ENCODE measurements at regions not wholly inside any gene's neighbourhood (a gene's known extent, or its start where the extent isn't known, plus 50 kb on each side); places are given as distances from the start of the nearest gene placed in this dataset.

DNA sequence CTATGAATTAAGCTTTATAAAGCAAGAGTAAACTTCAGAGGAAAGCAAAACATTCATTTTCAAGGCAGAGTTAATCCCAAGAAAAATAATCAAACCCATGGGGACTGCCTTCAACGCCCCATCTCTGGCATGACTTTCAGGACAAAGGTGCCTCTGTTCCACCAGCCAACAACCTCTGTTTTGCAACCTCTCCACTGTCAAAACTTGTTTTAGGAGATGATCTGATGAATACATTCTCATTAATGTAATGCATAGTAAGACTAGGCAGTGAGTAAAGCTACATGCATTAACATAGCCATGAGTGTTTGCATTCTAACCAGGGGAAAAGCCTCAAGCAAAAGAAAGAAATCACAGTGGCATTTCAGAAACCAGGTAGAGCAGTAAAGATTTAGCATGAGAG, 357.0 kb downstream of the FBXO15 start:
- Mint-ChIP-seq H3K36me3 (ENCODE audit: low read depth) (no peaks in the 10 kb centered on the region), H3K4me3 (no peak overlapping the region), H3K9me3 (no peaks in the 10 kb centered on the region), H3K27ac (no peak overlapping the region), H3K27me3 (ENCODE audit: low read depth) (no peaks in the 10 kb centered on the region), H3K4me1 (ENCODE audit: low read depth) (no peaks in the 10 kb centered on the region)

DNA sequence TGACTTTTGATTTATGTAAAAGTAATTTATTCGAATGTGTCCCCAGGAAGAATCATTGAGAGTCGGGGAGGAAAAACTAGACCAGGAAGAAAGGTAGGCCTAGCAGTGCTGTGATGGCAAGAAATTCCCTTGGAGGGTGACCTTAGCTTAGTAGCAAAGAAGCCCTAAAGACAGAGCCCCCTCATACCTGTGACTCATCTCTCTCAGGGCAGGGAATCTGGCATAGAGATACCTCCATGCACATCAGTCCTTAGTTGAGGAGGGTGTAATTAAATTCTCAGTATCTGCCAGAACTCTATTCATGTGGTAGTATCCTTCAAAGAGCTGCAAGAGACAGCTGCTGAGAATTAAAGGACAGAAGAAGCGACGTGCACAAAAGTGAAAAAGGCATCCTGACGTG, 360.3 kb downstream of the FBXO15 start:
- Mint-ChIP-seq H3K36me3 (ENCODE audit: low read depth) (no peaks in the 10 kb centered on the region), H3K27me3 (ENCODE audit: low read depth) (no peaks in the 10 kb centered on the region), H3K9me3 (no peaks in the 10 kb centered on the region), H3K4me3 (no peak overlapping the region), H3K27ac (no peak overlapping the region), H3K4me1 (ENCODE audit: low read depth) (no peaks in the 10 kb centered on the region)

DNA sequence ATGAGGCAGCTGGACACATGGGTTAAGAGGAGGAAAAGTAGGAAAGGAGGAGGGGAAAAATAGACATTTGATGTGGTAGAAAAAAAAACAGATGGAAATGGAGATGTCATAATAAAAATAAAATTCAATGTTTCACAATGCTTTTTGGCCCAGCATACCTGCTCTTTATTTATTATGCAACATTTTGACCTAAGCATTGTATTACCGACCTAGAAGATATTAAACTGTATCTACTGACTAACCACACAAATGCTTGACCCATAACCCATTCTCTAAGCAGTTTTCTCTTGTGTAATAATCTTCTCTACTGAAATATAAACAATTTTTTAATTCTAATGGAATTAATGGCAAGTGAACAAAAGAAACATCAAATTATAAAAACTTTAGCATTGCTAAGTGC, 362.3 kb downstream of the FBXO15 start:
- no peak overlapping the region for H3K27ac Mint-ChIP-seq
- no peaks in the 10 kb centered on the region for H3K27me3 Mint-ChIP-seq (ENCODE audit: low read depth)
- H3K4me1 Mint-ChIP-seq (ENCODE audit: low read depth) = no peaks in the 10 kb centered on the region
- no peak overlapping the region for H3K4me3 Mint-ChIP-seq
- no peaks in the 10 kb centered on the region for H3K36me3 Mint-ChIP-seq (ENCODE audit: low read depth)
- H3K9me3 Mint-ChIP-seq = no peaks in the 10 kb centered on the region

DNA sequence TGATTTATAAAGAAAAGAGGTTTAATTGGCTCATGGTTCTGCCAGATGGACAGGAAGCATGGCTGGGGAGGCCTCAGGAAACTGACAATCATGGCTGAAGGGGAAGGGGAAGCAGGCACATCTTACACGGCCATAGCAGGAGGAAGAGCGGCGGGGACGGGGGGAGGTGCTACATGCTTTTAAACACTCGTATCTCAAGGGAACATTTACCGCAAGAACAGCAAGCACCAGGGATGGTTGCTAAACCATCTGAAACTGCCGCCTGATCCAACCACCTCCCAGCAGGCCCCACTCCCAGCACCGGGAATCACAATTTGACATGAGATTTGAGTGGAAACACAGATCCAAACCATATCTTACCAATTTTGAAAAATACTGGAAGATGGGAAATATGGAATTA, 362.8 kb downstream of the FBXO15 start:
- no peaks in the 10 kb centered on the region for H3K27me3 Mint-ChIP-seq (ENCODE audit: low read depth)
- H3K9me3 Mint-ChIP-seq = no peaks in the 10 kb centered on the region
- H3K4me1 Mint-ChIP-seq (ENCODE audit: low read depth) = no peaks in the 10 kb centered on the region
- H3K36me3 Mint-ChIP-seq (ENCODE audit: low read depth) = no peaks in the 10 kb centered on the region
- no peak overlapping the region for H3K4me3 Mint-ChIP-seq
- no peak overlapping the region for H3K27ac Mint-ChIP-seq

DNA sequence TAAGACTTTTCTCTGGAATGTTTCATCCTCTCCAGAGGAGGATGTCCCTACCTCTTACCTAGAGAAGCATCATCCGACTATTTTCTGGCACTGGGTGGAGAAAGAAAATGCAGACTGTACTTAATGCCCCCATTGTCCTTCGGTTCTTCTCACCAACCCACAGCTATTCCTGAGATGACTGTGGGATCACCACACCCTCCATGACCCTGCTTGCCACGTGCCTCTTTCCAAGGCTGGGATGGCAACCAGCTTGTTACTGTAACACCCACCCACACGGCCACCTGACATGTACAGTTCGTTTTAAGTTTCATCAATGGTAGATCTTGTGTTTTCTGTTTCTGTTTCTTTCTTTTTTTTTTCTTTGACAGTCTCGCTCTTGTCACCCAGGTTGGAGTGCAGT, 365.2 kb downstream of the FBXO15 start:
- no peaks in the 10 kb centered on the region for H3K9me3 Mint-ChIP-seq
- no peak overlapping the region for H3K27ac Mint-ChIP-seq
- H3K4me1 Mint-ChIP-seq (ENCODE audit: low read depth) = no peaks in the 10 kb centered on the region
- H3K36me3 Mint-ChIP-seq (ENCODE audit: low read depth) = no peaks in the 10 kb centered on the region
- no peak overlapping the region for H3K4me3 Mint-ChIP-seq
- H3K27me3 Mint-ChIP-seq (ENCODE audit: low read depth) = no peaks in the 10 kb centered on the region

DNA sequence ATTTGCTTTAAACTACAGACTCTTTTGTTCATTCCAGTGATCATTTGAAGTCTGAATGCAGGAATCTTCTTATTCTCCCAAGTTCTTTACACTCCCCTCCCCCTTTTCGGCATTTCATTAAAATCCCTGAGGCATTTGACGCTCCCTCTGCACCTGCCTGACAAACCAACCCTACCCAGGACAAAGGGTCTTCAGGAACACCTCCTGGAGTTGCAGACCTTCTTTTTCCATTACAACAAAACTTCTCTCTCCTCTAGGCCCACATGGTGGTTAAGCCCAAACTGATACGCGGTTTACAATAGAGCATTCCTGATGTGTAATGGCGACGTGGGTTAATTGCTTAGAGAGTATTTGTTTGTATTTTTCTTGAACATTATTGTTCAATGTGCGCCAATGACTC, 367.4 kb downstream of the FBXO15 start:
- no peak overlapping the region for H3K4me3 Mint-ChIP-seq
- no peaks in the 10 kb centered on the region for H3K27me3 Mint-ChIP-seq (ENCODE audit: low read depth)

DNA sequence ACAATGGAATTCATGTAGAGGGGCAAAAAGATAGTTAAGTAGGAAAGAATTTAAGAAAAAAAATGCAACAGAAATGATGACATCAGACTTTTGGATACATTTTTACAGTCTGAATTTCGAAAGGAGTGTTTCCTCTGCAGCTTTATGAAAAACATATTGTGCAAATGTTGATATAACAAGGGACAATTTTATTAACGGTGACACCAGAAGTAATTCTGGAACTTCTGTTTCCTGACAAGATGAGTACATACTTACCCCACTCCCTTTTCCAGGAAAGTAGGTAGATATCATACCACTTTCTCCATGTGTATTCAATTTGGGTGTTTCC, 369.6 kb downstream of the FBXO15 start:
- no peak overlapping the region for H3K27ac Mint-ChIP-seq
- H3K4me1 Mint-ChIP-seq (ENCODE audit: low read depth) = no peaks in the 10 kb centered on the region
- no peaks in the 10 kb centered on the region for H3K27me3 Mint-ChIP-seq (ENCODE audit: low read depth)
- no peak overlapping the region for H3K4me3 Mint-ChIP-seq
- H3K36me3 Mint-ChIP-seq (ENCODE audit: low read depth) = no peaks in the 10 kb centered on the region
- H3K9me3 Mint-ChIP-seq = no peaks in the 10 kb centered on the region

More for the DNA sequence above, 367.4 kb downstream of the FBXO15 start:
- Mint-ChIP-seq H3K4me1 (ENCODE audit: low read depth) (no peaks in the 10 kb centered on the region), H3K36me3 (ENCODE audit: low read depth) (no peaks in the 10 kb centered on the region), H3K9me3 (no peaks in the 10 kb centered on the region), H3K27ac (no peak overlapping the region)

DNA sequence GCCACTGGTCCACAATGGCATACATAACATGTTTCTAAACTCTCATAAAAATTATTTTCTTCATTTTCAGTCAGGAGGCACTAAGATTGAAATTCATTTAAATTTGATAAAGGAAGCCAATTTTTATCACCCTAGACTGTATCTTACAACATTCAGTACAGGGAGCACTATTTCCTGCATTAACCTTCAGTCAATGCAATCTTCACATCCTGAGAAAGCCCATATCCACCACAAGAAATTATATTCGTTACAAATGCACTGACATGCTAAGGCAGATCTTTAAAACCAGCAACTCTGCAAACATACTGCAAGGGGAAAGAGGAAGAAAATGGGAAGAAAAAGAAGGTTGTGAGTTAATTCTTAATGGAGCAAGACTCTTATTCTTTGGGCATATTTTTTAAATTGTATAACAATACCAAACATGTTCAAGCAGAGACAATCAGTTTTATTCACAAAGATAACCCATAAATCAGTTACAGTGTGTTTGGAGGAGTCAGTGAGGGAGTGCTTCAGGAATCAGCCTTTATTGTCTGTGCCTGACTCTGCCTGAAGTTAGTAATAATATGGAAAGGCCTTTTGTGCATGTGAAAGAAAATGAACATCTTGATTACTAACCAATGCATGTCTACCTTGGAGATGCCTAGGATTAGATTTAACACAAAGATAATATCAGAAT, 370.1 kb downstream of the FBXO15 start:
- Mint-ChIP-seq H3K27ac (no peak overlapping the region), H3K4me1 (ENCODE audit: low read depth) (no peaks in the 10 kb centered on the region), H3K4me3 (no peak overlapping the region), H3K9me3 (no peaks in the 10 kb centered on the region), H3K27me3 (ENCODE audit: low read depth) (no peaks in the 10 kb centered on the region), H3K36me3 (ENCODE audit: low read depth) (no peaks in the 10 kb centered on the region)

DNA sequence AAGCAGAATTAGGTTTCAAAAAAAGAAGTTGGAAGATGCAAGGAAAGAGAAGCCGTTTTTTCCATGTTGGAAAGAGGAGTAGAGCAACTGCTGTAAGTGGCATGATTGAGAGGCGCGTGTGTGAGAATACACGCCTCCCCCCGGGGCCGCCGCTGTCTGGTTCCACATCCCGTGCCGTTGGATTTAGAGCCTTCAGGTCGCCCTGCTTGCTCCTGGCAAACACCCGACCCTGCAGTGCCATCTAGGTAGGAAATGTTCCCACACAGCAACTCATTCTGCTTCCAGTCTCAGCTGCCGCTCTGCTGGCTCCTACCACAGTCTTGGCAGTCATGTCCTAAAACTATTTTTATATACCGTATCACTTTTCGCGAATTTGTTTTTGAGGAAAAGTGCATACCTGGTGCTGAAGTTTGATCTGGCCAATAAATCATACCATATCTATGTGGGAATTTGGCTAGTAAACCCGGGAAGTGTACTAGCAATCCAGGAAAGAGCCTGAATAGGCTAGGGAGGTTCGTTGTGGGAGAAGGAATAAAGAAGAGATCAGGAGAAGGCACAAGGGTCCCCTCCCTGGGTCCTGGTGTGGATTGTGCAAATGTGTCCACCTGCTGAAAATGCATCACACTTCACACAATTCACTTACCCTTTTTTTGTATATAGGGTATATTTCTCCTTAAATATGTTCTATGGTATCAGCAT, 372.7 kb downstream of the FBXO15 start:
- Mint-ChIP-seq H3K4me3 (no peak overlapping the region), H3K9me3 (no peaks in the 10 kb centered on the region), H3K27ac (no peak overlapping the region), H3K4me1 (ENCODE audit: low read depth) (no peaks in the 10 kb centered on the region), H3K27me3 (ENCODE audit: low read depth) (no peaks in the 10 kb centered on the region), H3K36me3 (ENCODE audit: low read depth) (no peaks in the 10 kb centered on the region)

DNA sequence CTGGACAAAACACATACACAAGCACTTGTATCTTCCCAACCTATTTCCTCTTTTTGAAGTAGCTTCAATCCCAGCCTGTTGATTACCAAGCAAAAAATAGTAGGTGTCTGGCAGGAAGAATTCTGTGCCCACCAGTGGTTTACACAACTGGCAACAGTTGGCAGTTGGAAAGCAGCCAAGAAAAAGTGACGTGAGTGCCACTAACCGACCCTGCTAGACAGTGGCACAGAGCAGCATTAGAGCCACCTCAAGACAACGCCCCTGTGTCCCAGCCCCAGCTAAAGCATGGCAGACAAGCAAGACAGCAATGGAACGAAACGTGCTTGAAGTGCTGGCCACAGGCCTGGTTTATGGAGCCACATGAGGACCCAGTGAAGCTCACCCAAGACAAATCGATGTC, 379.6 kb downstream of the FBXO15 start:
- H3K4me3 Mint-ChIP-seq = no peak overlapping the region
- no peaks in the 10 kb centered on the region for H3K36me3 Mint-ChIP-seq (ENCODE audit: low read depth)
- peaks cover 3% of the 10 kb centered on the region for H3K27me3 Mint-ChIP-seq (ENCODE audit: low read depth)
- H3K9me3 Mint-ChIP-seq = no peaks in the 10 kb centered on the region
- H3K4me1 Mint-ChIP-seq (ENCODE audit: low read depth) = peaks cover 3% of the 10 kb centered on the region
- H3K27ac Mint-ChIP-seq = no peak overlapping the region

DNA sequence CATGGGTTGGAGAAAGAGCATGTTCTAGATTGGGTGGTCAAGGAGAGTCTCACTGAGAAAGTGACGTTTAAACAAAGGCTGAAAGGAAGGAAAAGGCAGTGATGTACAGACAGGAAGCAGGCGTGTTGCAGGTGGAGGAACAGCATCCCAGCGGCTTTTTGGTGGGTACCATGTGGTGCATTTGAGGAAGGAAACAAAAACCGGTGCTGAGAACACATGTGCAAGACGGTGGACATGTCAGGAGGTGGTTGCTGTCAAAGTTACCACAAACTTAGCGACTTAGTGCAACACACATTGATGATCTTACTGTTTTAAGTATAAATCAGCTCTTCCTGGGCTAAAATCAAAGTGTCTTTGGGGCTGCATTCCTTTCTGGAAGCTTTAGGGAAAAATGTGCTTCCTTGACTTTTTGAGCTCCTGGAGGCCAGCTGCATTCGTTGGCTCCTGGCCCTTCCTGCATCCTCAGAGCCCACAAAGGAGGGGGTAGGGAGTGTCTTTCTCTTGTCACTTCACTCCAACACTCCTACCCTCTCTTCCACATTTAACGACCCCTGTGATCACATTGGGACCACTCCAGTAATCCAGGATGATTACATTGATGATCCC, 380.6 kb downstream of the FBXO15 start:
- no peaks in the 10 kb centered on the region for H3K36me3 Mint-ChIP-seq (ENCODE audit: low read depth)
- no peaks in the 10 kb centered on the region for H3K9me3 Mint-ChIP-seq
- H3K27me3 Mint-ChIP-seq (ENCODE audit: low read depth) = peaks cover 3% of the 10 kb centered on the region
- peaks cover 3% of the 10 kb centered on the region for H3K4me1 Mint-ChIP-seq (ENCODE audit: low read depth)
- H3K4me3 Mint-ChIP-seq = no peak overlapping the region
- no peak overlapping the region for H3K27ac Mint-ChIP-seq

DNA sequence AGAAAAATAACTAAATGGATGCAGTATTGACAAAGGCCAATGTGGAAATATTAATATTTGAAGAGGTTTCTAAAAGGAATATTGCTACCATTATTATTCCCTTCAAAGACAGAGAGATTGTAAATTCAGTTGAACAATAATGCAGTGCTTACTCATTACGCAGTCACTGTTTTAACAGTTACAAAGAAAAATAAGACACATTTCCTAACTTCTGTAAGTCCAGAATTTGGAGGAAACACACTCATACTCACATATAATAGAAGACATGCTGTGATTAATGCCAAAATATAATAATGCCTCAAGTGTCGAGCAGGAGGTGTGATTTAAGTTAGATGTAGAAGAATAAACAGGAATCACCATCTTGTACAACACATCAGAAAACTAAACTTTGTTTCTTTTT, 389.2 kb downstream of the FBXO15 start:
- Mint-ChIP-seq H3K27me3 (ENCODE audit: low read depth) (no peaks in the 10 kb centered on the region), H3K4me3 (no peak overlapping the region), H3K27ac (no peak overlapping the region), H3K9me3 (no peaks in the 10 kb centered on the region), H3K36me3 (ENCODE audit: low read depth) (no peaks in the 10 kb centered on the region), H3K4me1 (ENCODE audit: low read depth) (no peaks in the 10 kb centered on the region)

DNA sequence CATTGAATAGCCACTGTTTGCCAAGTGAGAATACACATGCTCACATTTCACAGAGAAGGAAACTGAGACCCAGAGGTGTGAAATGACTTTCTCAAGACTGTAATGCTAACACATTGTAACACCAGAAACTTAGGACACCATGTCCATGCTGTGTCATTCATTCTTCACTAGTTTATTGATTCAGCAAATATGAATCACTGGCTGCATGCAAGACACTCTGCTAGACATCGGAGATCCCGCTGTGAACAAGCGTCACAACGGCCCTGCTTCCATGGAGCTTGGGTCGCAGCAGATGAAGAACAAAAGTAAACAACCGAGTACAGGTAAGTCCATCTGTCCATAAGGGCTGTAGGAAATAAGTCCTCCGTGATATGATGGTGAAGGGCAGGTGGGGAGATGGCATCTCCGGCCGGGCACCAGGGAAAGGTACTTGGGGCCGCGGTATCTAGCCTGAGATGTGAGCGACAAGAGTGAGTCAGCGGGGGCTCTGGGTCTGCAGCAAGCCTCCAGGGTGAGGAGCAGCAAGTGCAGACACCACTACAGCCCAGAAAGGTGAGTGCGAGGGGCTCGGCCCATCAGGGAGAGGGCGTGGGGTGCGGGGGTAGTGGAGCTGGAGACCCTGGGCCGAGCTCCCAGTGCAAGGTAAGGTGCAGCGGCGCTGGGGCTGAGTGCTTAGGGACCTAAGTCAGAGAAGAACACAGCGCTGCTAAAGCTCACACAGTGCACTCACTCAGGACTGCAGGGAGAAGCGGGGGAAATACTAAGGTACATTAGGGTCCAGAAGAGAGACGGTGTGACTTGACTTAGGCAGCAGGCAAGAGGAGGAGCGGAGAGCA, 391.2 kb downstream of the FBXO15 start:
- Mint-ChIP-seq H3K27ac (no peak overlapping the region), H3K36me3 (ENCODE audit: low read depth) (no peaks in the 10 kb centered on the region), H3K4me3 (no peak overlapping the region), H3K4me1 (ENCODE audit: low read depth) (no peaks in the 10 kb centered on the region), H3K27me3 (ENCODE audit: low read depth) (no peaks in the 10 kb centered on the region), H3K9me3 (no peaks in the 10 kb centered on the region)

DNA sequence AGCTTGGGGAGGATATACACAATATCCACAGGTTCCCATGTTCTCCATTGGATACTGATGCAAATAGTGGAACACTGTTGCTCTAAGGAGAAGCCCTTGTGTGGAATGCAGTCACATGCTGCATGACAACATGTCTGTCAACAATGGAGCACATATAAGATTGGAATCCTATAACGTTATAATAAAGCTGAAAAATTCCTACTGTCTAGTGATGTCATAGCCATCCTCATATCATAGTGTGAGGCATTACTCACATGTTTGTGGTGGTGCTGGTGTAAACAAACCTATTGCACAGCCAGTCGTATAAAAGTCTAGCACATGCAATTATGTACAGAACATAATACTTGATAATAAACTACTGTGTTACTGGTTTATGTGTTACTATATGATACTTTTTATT, 394.7 kb downstream of the FBXO15 start:
- H3K4me1 Mint-ChIP-seq (ENCODE audit: low read depth) = no peaks in the 10 kb centered on the region
- H3K9me3 Mint-ChIP-seq = no peaks in the 10 kb centered on the region
- no peak overlapping the region for H3K4me3 Mint-ChIP-seq
- no peak overlapping the region for H3K27ac Mint-ChIP-seq
- H3K27me3 Mint-ChIP-seq (ENCODE audit: low read depth) = no peaks in the 10 kb centered on the region
- no peaks in the 10 kb centered on the region for H3K36me3 Mint-ChIP-seq (ENCODE audit: low read depth)

DNA sequence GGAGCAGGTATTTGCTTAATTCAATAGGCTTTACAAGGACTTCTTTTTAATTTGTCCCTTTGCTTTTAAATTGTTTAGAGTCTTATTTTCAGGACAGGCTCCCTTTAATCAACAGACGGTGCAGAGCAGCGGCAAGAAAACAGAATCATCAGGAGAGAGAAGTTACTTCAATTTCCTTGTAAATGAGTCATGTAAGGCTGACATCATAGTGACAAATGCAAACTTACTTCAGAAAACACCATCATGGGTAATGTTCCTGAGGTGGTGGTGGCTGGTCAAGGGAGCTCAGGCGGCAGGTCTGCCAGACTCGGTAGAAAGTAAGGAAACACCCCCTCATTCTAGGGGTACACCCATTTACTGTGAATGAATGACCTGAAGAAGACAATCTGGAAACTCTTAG, 395.1 kb downstream of the FBXO15 start:
- Mint-ChIP-seq H3K4me1 (ENCODE audit: low read depth) (no peaks in the 10 kb centered on the region), H3K27me3 (ENCODE audit: low read depth) (no peaks in the 10 kb centered on the region), H3K27ac (no peak overlapping the region), H3K9me3 (no peaks in the 10 kb centered on the region), H3K4me3 (no peak overlapping the region), H3K36me3 (ENCODE audit: low read depth) (no peaks in the 10 kb centered on the region)

All from T-helper 1 cell treated with Interleukin-12 subunit alpha and Interleukin-12 subunit beta and Interleukin-4 antibody, amounts not matched to agents 30 μg/mL and 1 μg/mL, for 36 hours (primary cell).